HEK293 (cell line): ENCODE measurements at regions not wholly inside any gene's neighbourhood (a gene's known extent, or its start where the extent isn't known, plus 50 kb on each side); places are given as distances from the start of the nearest gene placed in this dataset.

Source experiments
- CTCF ChIA-PET: fragments of 350-600 bp; formaldehyde crosslinking; extraction: SDS; loops from one replicate; lab custom pipeline; 2021; ENCODE audit warnings: antibody characterized with exemption; lab: Yijun Ruan, JAX
- POLR2A ChIA-PET: fragments of 300-600 bp; formaldehyde crosslinking; extraction: SDS; loops from one replicate; lab custom pipeline; 2020; ENCODE audit warnings: antibody characterized with exemption, inconsistent platforms; lab: Yijun Ruan, JAX
- H3K27ac ChIP-seq: fragments of 200-500 bp; sonication (Bioruptor generic); 2 replicates; pipeline ENCODE4 v1.5.1; 2014; ENCODE audit warnings: low read depth, low read length, control low read depth, inconsistent platforms; ENCODE audit errors: extremely low read depth
- H3K36me3 ChIP-seq, 2 experiments: fragments of 200-500 bp in 1 of 2; sonication (Bioruptor generic) in 1 of 2; 1 replicate in 1 of 2; 2 replicates in 1 of 2; pipeline ENCODE4 v1.5.1; 2014 to 2017; ENCODE audit warnings: inconsistent platforms in 2 of 2, low read length in 2 of 2; ENCODE audit not compliant: control insufficient read depth in 2 of 2, insufficient read depth in 1 of 2
- H3K4me1 ChIP-seq: fragments of 200-500 bp; sonication (Bioruptor generic); 2 replicates; pipeline ENCODE4 v1.5.1; 2014; ENCODE audit warnings: mild to moderate bottlenecking, low read length, inconsistent platforms; ENCODE audit not compliant: control insufficient read depth, insufficient read depth
- H3K4me3 ChIP-seq: 2 replicates; pipeline ENCODE4 v1.5.1; 2011; ENCODE audit warnings: low read depth, mild to moderate bottlenecking, control low read depth, low read length, moderate library complexity
- H3K9me3 ChIP-seq: fragments of 200-500 bp; sonication (Bioruptor generic); 2 replicates; pipeline ENCODE4 v1.5.1; 2014; ENCODE audit warnings: low read depth, low read length, inconsistent platforms; ENCODE audit not compliant: control insufficient read depth, insufficient read depth
- EGR2 ChIP-seq: fragments of 450-650 bp; formaldehyde crosslinking; IDR thresholded peaks from 2 replicates; pipeline ENCODE4 v1.5.1; 2016; ENCODE audit warnings: low read depth, missing biosample characterization, missing genetic modification characterization
- KLF1 ChIP-seq: fragments of 450-650 bp; formaldehyde crosslinking; IDR thresholded peaks from 2 replicates; pipeline ENCODE4 v1.5.1; 2016; ENCODE audit warnings: missing biosample characterization, missing genetic modification characterization
- OSR2 ChIP-seq: fragments of 450-650 bp; formaldehyde crosslinking; IDR thresholded peaks from 2 replicates; pipeline ENCODE4 v1.5.1; 2016; ENCODE audit warnings: missing biosample characterization, missing genetic modification characterization
- PRDM10 ChIP-seq: fragments of 450-650 bp; formaldehyde crosslinking; IDR thresholded peaks from 2 replicates; pipeline ENCODE4 v1.5.1; 2016; ENCODE audit warnings: missing biosample characterization, missing genetic modification characterization
- WT1 ChIP-seq: fragments of 450-650 bp; formaldehyde crosslinking; IDR thresholded peaks from 2 replicates; pipeline ENCODE4 v1.5.1; 2016; ENCODE audit warnings: missing biosample characterization, missing genetic modification characterization
- ZNF121 ChIP-seq: fragments of 450-650 bp; formaldehyde crosslinking; IDR thresholded peaks from 2 replicates; pipeline ENCODE4 v1.5.1; 2016; ENCODE audit warnings: missing biosample characterization, missing genetic modification characterization
- ZNF239 ChIP-seq: fragments of 450-650 bp; formaldehyde crosslinking; IDR thresholded peaks from 2 replicates; pipeline ENCODE4 v1.5.1; 2016; ENCODE audit warnings: missing biosample characterization, missing genetic modification characterization
- ZNF24 ChIP-seq: fragments of 450-650 bp; formaldehyde crosslinking; IDR thresholded peaks from 2 replicates; pipeline ENCODE4 v1.5.1; 2016; ENCODE audit warnings: missing biosample characterization, missing genetic modification characterization
- ZNF280D ChIP-seq: fragments of 450-650 bp; formaldehyde crosslinking; IDR thresholded peaks from 2 replicates; pipeline ENCODE4 v1.5.1; 2016; ENCODE audit warnings: missing biosample characterization, missing genetic modification characterization
- ZNF302 ChIP-seq: fragments of 450-650 bp; formaldehyde crosslinking; IDR thresholded peaks from 2 replicates; pipeline ENCODE4 v1.5.1; 2016; ENCODE audit warnings: missing biosample characterization, missing genetic modification characterization, low read depth
- ZNF324 ChIP-seq: fragments of 450-650 bp; formaldehyde crosslinking; IDR thresholded peaks from 2 replicates; pipeline ENCODE4 v1.5.1; 2016; ENCODE audit warnings: missing biosample characterization, missing genetic modification characterization
- ZNF549 ChIP-seq: fragments of 450-650 bp; IDR thresholded peaks from 2 replicates; pipeline ENCODE4 v1.5.1; 2018; ENCODE audit warnings: missing biosample characterization, missing genetic modification characterization, mild to moderate bottlenecking, inconsistent platforms, moderate library complexity
- ZNF623 ChIP-seq: fragments of 450-650 bp; formaldehyde crosslinking; IDR thresholded peaks from 2 replicates; pipeline ENCODE4 v1.5.1; 2016; ENCODE audit warnings: missing biosample characterization, missing genetic modification characterization
- ZNF658 ChIP-seq: fragments of 450-650 bp; formaldehyde crosslinking; IDR thresholded peaks from 2 replicates; pipeline ENCODE4; 2016; ENCODE audit warnings: missing biosample characterization, missing genetic modification characterization
- ZNF660 ChIP-seq: fragments of 450-650 bp; IDR thresholded peaks from 2 replicates; pipeline ENCODE4 v1.5.1; 2018; ENCODE audit warnings: missing biosample characterization, mild to moderate bottlenecking, missing genetic modification characterization
- ZNF791 ChIP-seq: fragments of 450-650 bp; formaldehyde crosslinking; IDR thresholded peaks from 2 replicates; pipeline ENCODE4 v1.5.1; 2016; ENCODE audit warnings: missing biosample characterization, missing genetic modification characterization
- ZNF830 ChIP-seq: fragments of 450-650 bp; IDR thresholded peaks from 2 replicates; pipeline ENCODE4 v1.5.0; 2018; ENCODE audit warnings: missing biosample characterization, missing genetic modification characterization, low read depth, mild to moderate bottlenecking, moderate library complexity
- ZNF837 ChIP-seq: fragments of 450-650 bp; formaldehyde crosslinking; IDR thresholded peaks from 2 replicates; pipeline ENCODE4 v1.5.1; 2016; ENCODE audit warnings: missing biosample characterization, missing genetic modification characterization
- TF ChIP-seq, protein P1 (sequence below): fragments of 450-650 bp; formaldehyde crosslinking; IDR thresholded peaks from 2 replicates; pipeline ENCODE4 v1.5.1; 2016; ENCODE audit warnings: missing biosample characterization, missing genetic modification characterization
- TF ChIP-seq, protein P2 (sequence below): fragments of 450-650 bp; formaldehyde crosslinking; IDR thresholded peaks from 2 replicates; pipeline ENCODE4 v1.5.1; 2016; ENCODE audit warnings: missing biosample characterization, missing genetic modification characterization

DNA sequence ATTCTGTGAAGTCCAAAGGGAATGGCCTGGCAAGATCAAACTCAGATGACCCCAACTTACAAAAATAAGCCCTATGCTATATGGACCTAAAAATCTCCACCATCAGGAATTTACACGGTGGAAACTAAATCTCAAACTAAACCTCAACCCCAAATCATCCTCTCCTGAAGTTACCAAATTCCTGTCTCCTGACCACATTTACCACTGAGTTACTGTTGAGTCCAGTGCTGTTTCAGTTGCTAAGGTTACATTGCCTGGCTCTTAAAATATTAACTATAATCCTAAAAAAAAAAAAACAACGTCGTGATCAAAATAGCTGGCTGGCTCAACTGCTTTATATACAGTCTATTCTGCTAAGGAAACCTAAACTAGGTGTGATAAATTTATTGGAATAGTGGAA lies 315.2 kb upstream of the SLIT2 start:
- no peak for TF ChIP-seq OSR2 (tag by site-specific recombination)
- no peak for TF ChIP-seq EGR2
- TF ChIP-seq ZNF302 (tag by site-specific recombination), result no peak
- TF ChIP-seq WT1 (tag by site-specific recombination), result no peak
- TF ChIP-seq KLF1 (tag by site-specific recombination), result no peak
- no peak for TF ChIP-seq ZNF24 (tag by site-specific recombination)
- no peak for TF ChIP-seq ZNF239
- TF ChIP-seq ZNF658 (tag by site-specific recombination), result no peak
- TF ChIP-seq ZNF324, result no peak
- TF ChIP-seq ZNF121, result no peak
- TF ChIP-seq, protein P1, sequence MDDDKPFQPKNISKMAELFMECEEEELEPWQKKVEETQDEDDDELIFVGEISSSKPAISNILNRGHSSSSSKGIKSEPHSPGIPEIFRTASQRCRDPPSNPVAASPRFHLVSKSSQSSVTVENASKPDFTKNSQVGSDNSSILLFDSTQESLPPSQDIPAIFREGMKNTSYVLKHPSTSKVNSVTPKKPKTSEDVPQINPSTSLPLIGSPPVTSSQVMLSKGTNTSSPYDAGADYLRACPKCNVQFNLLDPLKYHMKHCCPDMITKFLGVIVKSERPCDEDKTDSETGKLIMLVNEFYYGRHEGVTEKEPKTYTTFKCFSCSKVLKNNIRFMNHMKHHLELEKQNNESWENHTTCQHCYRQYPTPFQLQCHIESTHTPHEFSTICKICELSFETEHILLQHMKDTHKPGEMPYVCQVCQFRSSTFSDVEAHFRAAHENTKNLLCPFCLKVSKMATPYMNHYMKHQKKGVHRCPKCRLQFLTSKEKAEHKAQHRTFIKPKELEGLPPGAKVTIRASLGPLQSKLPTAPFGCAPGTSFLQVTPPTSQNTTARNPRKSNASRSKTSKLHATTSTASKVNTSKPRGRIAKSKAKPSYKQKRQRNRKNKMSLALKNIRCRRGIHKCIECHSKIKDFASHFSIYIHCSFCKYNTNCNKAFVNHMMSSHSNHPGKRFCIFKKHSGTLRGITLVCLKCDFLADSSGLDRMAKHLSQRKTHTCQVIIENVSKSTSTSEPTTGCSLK (tag by site-specific recombination), result no peak
- TF ChIP-seq ZNF830, result no peak
- TF ChIP-seq ZNF837 (tag by site-specific recombination), result no peak
- TF ChIP-seq, protein P2, sequence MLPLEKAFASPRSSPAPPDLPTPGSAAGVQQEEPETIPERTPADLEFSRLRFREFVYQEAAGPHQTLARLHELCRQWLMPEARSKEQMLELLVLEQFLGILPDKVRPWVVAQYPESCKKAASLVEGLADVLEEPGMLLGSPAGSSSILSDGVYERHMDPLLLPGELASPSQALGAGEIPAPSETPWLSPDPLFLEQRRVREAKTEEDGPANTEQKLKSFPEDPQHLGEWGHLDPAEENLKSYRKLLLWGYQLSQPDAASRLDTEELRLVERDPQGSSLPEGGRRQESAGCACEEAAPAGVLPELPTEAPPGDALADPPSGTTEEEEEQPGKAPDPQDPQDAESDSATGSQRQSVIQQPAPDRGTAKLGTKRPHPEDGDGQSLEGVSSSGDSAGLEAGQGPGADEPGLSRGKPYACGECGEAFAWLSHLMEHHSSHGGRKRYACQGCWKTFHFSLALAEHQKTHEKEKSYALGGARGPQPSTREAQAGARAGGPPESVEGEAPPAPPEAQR (tag by site-specific recombination), result no peak
- TF ChIP-seq ZNF549 (tag by site-specific recombination), result no peak
- TF ChIP-seq ZNF280D (tag by site-specific recombination), result no peak
- no peak for TF ChIP-seq ZNF623 (tag by site-specific recombination)
- TF ChIP-seq ZNF791 (tag by site-specific recombination), result no peak
- TF ChIP-seq PRDM10 (tag by site-specific recombination), result no peak
- no peak for TF ChIP-seq ZNF660 (tag by site-specific recombination)
- Histone ChIP-seq H3K4me1 (no peaks in the 10 kb centered on the region), H3K36me3 (no peaks in the 10 kb centered on the region), H3K27ac (no peak overlapping the region), H3K4me3 (no peak overlapping the region), H3K9me3 (no peaks in the 10 kb centered on the region)
- CTCF ChIA-PET, result no interaction called here
- POLR2A ChIA-PET, result no interaction called here
